ENCODE measurements at regions not wholly inside any gene's neighbourhood (a gene's known extent, or its start where the extent isn't known, plus 50 kb on each side); places are given as distances from the start of the nearest gene placed in this dataset.

GRCh38 chr9:99360026-99360425 is 137.9 kb downstream of the SEC61B start:
- no peak overlapping the region for H3K27ac Mint-ChIP-seq
- no peaks in the 10 kb centered on the region for H3K4me1 Mint-ChIP-seq (ENCODE audit: low read depth in 2 of 2)
- H3K27me3 Mint-ChIP-seq: peaks cover 59 to 75% of the 10 kb centered on the region in 2 donors
- peaks cover 3% of the 10 kb centered on the region for H3K36me3 Mint-ChIP-seq (ENCODE audit: insufficient read depth)
- no peak overlapping the region for H3K4me3 Mint-ChIP-seq
- H3K9me3 Mint-ChIP-seq: no peaks in the 10 kb centered on the region
- ATAC-seq (replicated peaks) (no peak), DNase-seq (no peak)

GRCh38 chr9:99361817-99362216 is 139.7 kb downstream of the SEC61B start:
- DNase-seq (no peak), ATAC-seq (replicated peaks) (no peak)
- no peak overlapping the region for H3K27ac Mint-ChIP-seq
- no peaks in the 10 kb centered on the region for H3K4me1 Mint-ChIP-seq (ENCODE audit: low read depth in 2 of 2)
- H3K4me3 Mint-ChIP-seq: no peak overlapping the region
- H3K27me3 Mint-ChIP-seq: peaks cover 50 to 70% of the 10 kb centered on the region in 2 donors
- H3K9me3 Mint-ChIP-seq: no peaks in the 10 kb centered on the region
- H3K36me3 Mint-ChIP-seq (ENCODE audit: insufficient read depth): peaks cover 3% of the 10 kb centered on the region

GRCh38 chr9:99362321-99362720 is 140.2 kb downstream of the SEC61B start:
- Mint-ChIP-seq H3K36me3 (ENCODE audit: insufficient read depth) (no peaks in the 10 kb centered on the region), H3K4me3 (no peak overlapping the region), H3K27me3 (peaks cover 54 to 74% of the 10 kb centered on the region in 2 donors), H3K9me3 (no peaks in the 10 kb centered on the region), H3K4me1 (ENCODE audit: low read depth in 2 of 2) (no peaks in the 10 kb centered on the region), H3K27ac (no peak overlapping the region)
- no peak for ATAC-seq (replicated peaks)
- DNase-seq: no peak

GRCh38 chr9:99363509-99363908 is 141.4 kb downstream of the SEC61B start:
- Mint-ChIP-seq H3K4me3 (no peak overlapping the region), H3K9me3 (no peaks in the 10 kb centered on the region), H3K4me1 (ENCODE audit: low read depth in 2 of 2) (peaks cover 3 to 5% of the 10 kb centered on the region in 2 donors), H3K36me3 (ENCODE audit: insufficient read depth) (no peaks in the 10 kb centered on the region), H3K27ac (no peak overlapping the region), H3K27me3 (peaks cover 58 to 80% of the 10 kb centered on the region in 2 donors)
- ATAC-seq (replicated peaks): no peak
- DNase-seq: no peak

GRCh38 chr9:99365233-99365980 is 143.3 kb downstream of the SEC61B start:
- no peak for DNase-seq
- Mint-ChIP-seq H3K4me1 (ENCODE audit: low read depth in 2 of 2) (peaks cover 5% of the 10 kb centered on the region in 2 donors), H3K27me3 (peaks cover 61 to 81% of the 10 kb centered on the region in 2 donors), H3K9me3 (no peaks in the 10 kb centered on the region), H3K4me3 (no peak overlapping the region), H3K27ac (no peak overlapping the region), H3K36me3 (ENCODE audit: insufficient read depth) (no peaks in the 10 kb centered on the region)
- no peak for ATAC-seq (replicated peaks)

GRCh38 chr9:99366183-99366582 is 144.1 kb downstream of the SEC61B start:
- no peak overlapping the region for H3K27ac Mint-ChIP-seq
- no peaks in the 10 kb centered on the region for H3K9me3 Mint-ChIP-seq
- H3K36me3 Mint-ChIP-seq (ENCODE audit: insufficient read depth): no peaks in the 10 kb centered on the region
- ATAC-seq (replicated peaks) (no peak), DNase-seq (no peak)
- H3K27me3 Mint-ChIP-seq: peaks cover 62 to 81% of the 10 kb centered on the region in 2 donors
- no peak overlapping the region for H3K4me3 Mint-ChIP-seq
- H3K4me1 Mint-ChIP-seq (ENCODE audit: low read depth in 2 of 2): peaks cover 5% of the 10 kb centered on the region in 2 donors

GRCh38 chr9:99366621-99367020 is 144.5 kb downstream of the SEC61B start:
- ATAC-seq (replicated peaks): no peak
- Mint-ChIP-seq H3K4me1 (ENCODE audit: low read depth in 2 of 2) (peaks cover 5% of the 10 kb centered on the region in 2 donors), H3K9me3 (no peaks in the 10 kb centered on the region), H3K27me3 (peaks cover 59 to 81% of the 10 kb centered on the region in 2 donors), H3K36me3 (ENCODE audit: insufficient read depth) (no peaks in the 10 kb centered on the region), H3K27ac (no peak overlapping the region), H3K4me3 (no peak overlapping the region)
- no peak for DNase-seq

GRCh38 chr9:99368341-99369326 is 146.6 kb downstream of the SEC61B start:
- no peaks in the 10 kb centered on the region for H3K36me3 Mint-ChIP-seq (ENCODE audit: insufficient read depth)
- no peak overlapping the region for H3K27ac Mint-ChIP-seq
- H3K4me3 Mint-ChIP-seq: no peak overlapping the region
- ATAC-seq (replicated peaks) (no peak), DNase-seq (no peak)
- peaks cover 46 to 73% of the 10 kb centered on the region in 2 donors for H3K27me3 Mint-ChIP-seq
- H3K4me1 Mint-ChIP-seq (ENCODE audit: low read depth in 2 of 2): peaks cover 5% of the 10 kb centered on the region in 2 donors
- no peaks in the 10 kb centered on the region for H3K9me3 Mint-ChIP-seq

GRCh38 chr9:99369327-99369722 is 147.2 kb downstream of the SEC61B start:
- no peak overlapping the region for H3K27ac Mint-ChIP-seq
- H3K27me3 Mint-ChIP-seq: peaks cover 46 to 77% of the 10 kb centered on the region in 2 donors
- H3K9me3 Mint-ChIP-seq: no peaks in the 10 kb centered on the region
- DNase-seq (no peak), ATAC-seq (replicated peaks) (no peak)
- H3K4me1 Mint-ChIP-seq (ENCODE audit: low read depth in 2 of 2): peaks cover 5% of the 10 kb centered on the region in 2 donors
- no peak overlapping the region for H3K4me3 Mint-ChIP-seq
- no peaks in the 10 kb centered on the region for H3K36me3 Mint-ChIP-seq (ENCODE audit: insufficient read depth)

- no peak for ATAC-seq (replicated peaks)
- no peaks in the 10 kb centered on the region for H3K36me3 Mint-ChIP-seq (ENCODE audit: insufficient read depth)
- H3K9me3 Mint-ChIP-seq: no peaks in the 10 kb centered on the region
- peaks cover 5% of the 10 kb centered on the region in 2 donors for H3K4me1 Mint-ChIP-seq (ENCODE audit: low read depth in 2 of 2)
- no peak for DNase-seq
- H3K4me3 Mint-ChIP-seq: no peak overlapping the region
- H3K27me3 Mint-ChIP-seq: peaks cover 50 to 75% of the 10 kb centered on the region in 2 donors
- H3K27ac Mint-ChIP-seq: no peak overlapping the region
Measured at GRCh38 chr9:99370376-99370775, 148.3 kb downstream of the SEC61B start.

- DNase-seq: no peak
- H3K27me3 Mint-ChIP-seq: peaks cover 52 to 78% of the 10 kb centered on the region in 2 donors
- H3K4me3 Mint-ChIP-seq: no peak overlapping the region
- H3K9me3 Mint-ChIP-seq: no peaks in the 10 kb centered on the region
- no peak for ATAC-seq (replicated peaks)
- no peaks in the 10 kb centered on the region for H3K36me3 Mint-ChIP-seq (ENCODE audit: insufficient read depth)
- no peak overlapping the region for H3K27ac Mint-ChIP-seq
- H3K4me1 Mint-ChIP-seq (ENCODE audit: low read depth in 2 of 2): peaks cover 5% of the 10 kb centered on the region in 2 donors
Measured at GRCh38 chr9:99371376-99371775, 149.3 kb downstream of the SEC61B start.

- H3K9me3 Mint-ChIP-seq: no peaks in the 10 kb centered on the region
- H3K36me3 Mint-ChIP-seq (ENCODE audit: insufficient read depth): no peaks in the 10 kb centered on the region
- no peak overlapping the region for H3K27ac Mint-ChIP-seq
- ATAC-seq (replicated peaks) (no peak), DNase-seq (no peak)
- H3K4me1 Mint-ChIP-seq (ENCODE audit: low read depth in 2 of 2): peaks cover 0 to 2% of the 10 kb centered on the region in 2 donors
- H3K27me3 Mint-ChIP-seq: peaks cover 44 to 72% of the 10 kb centered on the region in 2 donors
- H3K4me3 Mint-ChIP-seq: no peak overlapping the region
Measured at GRCh38 chr9:99373912-99374311, 151.8 kb downstream of the SEC61B start.

GRCh38 chr9:99374793-99375192 is 152.7 kb downstream of the SEC61B start:
- no peaks in the 10 kb centered on the region for H3K9me3 Mint-ChIP-seq
- ATAC-seq (replicated peaks) (no peak), DNase-seq (no peak)
- no peak overlapping the region for H3K4me3 Mint-ChIP-seq
- H3K4me1 Mint-ChIP-seq (ENCODE audit: low read depth in 2 of 2): peaks cover 0 to 2% of the 10 kb centered on the region in 2 donors
- H3K27me3 Mint-ChIP-seq: peaks cover 35 to 69% of the 10 kb centered on the region in 2 donors
- no peak overlapping the region for H3K27ac Mint-ChIP-seq
- H3K36me3 Mint-ChIP-seq (ENCODE audit: insufficient read depth): no peaks in the 10 kb centered on the region

All from effector memory CD8-positive, alpha-beta T cell (primary cell).